NCI-H2107 (cell line): ENCODE measurements at regions not wholly inside any gene's neighbourhood (a gene's known extent, or its start where the extent isn't known, plus 50 kb on each side); places are given as distances from the start of the nearest gene placed in this dataset.
"Not testable (repeated sequence)": the region's sequence is repeated elsewhere in the genome, so short reads cannot be mapped to it uniquely, and the experiment has no call there.

Experiments
- DNase-seq: peaks from one replicate; lab custom pipeline; 2025; lab: John Stamatoyannopoulos, UW

- DNase-seq: no peak
Observed at GRCh38 chr14:56049536-56049935, 68.7 kb upstream of the PELI2 start.

GRCh38 chr14:56055511-56055910 is 62.7 kb upstream of the PELI2 start:
- no peak for DNase-seq

DNA sequence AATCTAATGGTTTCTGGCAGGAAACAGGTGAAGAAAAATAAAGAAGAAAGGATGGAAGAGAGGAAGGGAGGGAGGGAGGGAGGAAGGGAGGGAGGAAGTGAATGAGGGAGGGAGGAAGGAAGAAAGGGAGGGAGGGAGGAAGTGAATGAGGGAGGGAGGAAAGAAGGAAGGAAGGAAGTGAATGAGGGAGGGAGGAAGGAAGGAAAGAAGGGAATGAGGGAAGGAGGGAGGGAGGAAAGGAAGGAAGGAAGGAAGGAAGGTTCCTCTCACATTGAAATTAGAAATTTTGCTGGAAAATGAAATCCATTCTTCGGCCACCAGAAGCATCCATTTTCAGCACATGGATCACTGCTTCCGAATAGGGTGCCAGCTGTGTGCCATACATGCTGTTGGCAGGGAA is 62.2 kb upstream of the PELI2 start:
- no peak for DNase-seq

DNA sequence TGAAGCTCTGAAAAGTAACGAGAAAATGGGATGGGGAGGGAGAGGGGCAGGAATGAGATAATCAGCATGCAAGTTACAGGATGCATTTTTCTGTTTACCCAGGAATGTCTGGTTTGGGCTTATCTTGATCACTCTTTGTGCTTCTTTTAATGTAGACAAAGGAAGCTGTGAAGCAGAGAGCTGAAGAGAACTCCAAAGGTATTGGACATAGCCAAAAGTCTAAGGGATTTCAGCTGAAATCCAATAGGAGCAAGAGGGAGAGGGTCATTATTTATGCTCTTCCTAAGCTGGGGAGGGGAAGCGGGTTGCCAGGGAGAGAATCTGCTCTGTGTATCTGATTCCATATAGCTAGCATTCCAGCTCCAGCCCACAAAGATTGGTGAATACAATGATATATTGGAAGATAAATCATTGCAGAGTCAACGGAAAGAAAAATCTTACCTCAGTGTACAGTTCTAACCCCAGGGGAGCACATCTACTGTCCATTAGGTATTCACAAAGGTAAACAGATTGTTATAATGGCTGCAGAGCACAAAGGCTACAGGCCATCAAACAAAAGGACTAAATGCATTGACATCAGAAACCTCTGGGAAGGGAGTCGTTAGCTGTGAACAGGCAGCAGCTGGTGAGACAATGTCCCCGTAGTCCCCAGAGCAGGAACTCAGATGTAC is 61.0 kb upstream of the PELI2 start:
- peak; percentile 56 for DNase-seq

DNA sequence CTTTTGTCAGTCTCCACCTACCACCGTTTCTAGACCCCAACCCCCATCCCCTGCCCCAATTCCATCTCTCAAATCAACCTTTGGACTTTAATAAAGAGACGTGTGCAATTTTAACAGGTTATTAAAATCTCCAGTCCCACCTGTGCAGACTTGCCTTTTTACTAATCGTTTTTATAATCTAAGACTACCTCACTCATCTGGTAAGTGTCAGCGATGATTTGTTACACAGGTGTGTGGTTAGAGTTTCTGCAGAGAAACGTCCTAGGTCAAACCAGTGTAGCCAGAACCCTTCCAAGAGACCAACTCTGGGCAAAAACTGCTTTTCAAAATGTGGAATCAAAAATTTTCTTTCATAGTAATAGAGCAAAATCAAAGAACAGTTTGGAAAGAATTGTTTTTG is 60.4 kb upstream of the PELI2 start:
- DNase-seq: no peak

DNA sequence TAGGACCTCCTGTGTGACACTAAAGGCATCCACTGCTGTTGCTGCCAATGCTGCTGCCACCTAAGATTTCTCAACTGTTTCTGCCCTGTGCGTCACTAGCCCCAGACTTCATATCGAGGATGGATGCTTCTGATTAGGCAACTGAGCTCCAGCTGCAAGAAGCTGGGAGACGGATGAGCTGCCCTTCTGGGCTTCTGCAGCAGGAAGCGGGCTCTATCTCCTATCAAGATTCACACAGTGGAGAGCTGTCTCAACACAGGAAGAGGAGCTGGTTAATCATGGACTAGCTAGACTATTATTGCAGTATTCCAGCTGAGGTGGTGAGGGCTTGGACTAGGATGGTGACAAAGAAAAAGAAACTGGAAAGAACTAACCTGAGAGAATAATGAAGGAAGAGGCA is 59.2 kb upstream of the PELI2 start:
- no peak for DNase-seq

GRCh38 chr14:56061051-56061450 is 57.2 kb upstream of the PELI2 start:
- no peak for DNase-seq

DNA sequence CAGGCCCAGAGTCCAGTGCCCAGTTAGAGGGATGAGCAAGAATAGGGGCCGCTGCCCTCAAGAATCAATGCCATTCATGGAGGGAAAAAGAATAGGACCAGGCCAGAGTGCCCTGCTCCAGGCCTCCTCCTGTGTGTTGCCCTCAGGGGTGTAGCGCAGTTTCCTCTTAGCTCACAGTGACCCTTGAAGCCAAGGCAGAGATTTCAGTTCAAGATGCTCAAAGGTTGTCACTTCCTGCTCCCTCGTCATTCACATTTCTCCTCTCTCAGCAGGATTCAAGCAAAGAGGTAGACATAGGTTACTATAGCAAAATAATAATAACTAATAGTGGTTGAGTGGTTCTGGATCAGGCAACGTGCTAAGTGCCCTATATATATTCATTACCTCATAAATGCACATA is 55.1 kb upstream of the PELI2 start:
- DNase-seq: no peak

- DNase-seq: no peak
Observed at GRCh38 chr14:56064513-56064912, 53.7 kb upstream of the PELI2 start.

- DNase-seq: not testable (repeated sequence)
Observed at GRCh38 chr14:56065199-56065598, 53.0 kb upstream of the PELI2 start.

- DNase-seq: no peak
Observed at GRCh38 chr14:56065621-56066290, 52.5 kb upstream of the PELI2 start.
